ENCODE measurements at regions not wholly inside any gene's neighbourhood (a gene's known extent, or its start where the extent isn't known, plus 50 kb on each side); places are given as distances from the start of the nearest gene placed in this dataset.
"Not testable (repeated sequence)": the region's sequence is repeated elsewhere in the genome, so short reads cannot be mapped to it uniquely, and the experiment has no call there.

DNA sequence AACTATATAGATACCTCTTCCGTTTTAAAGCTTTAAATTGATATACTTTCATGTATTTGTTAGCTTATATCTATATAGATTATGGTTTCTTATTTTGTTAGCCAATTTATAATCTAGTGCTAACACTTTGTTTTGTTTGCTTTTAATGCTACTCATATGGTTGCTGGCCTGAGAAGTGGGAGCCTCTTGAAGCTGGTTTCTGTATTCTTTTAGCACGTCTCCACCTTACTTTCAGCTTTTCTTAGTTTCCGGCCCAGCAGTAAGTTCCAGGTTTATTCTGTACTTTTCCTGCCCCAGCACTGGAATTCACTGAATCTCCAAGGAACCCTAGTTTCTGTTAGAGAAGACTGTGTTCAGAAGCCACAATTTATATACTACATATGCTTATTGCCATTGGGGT, 458.9 kb downstream of the PRR16 start:
- DNase-seq, result no peak

- DNase-seq, result no peak
Observed at GRCh38 chr5:120926471-120926870, 462.4 kb downstream of the PRR16 start.

GRCh38 chr5:120927950-120928530, 463.9 kb downstream of the PRR16 start:
- DNase-seq, result no peak

- no peak for DNase-seq
Observed at GRCh38 chr5:120932480-120932879, 468.4 kb downstream of the PRR16 start.

GRCh38 chr5:120934031-120934430, 469.9 kb downstream of the PRR16 start:
- no peak for DNase-seq

DNA sequence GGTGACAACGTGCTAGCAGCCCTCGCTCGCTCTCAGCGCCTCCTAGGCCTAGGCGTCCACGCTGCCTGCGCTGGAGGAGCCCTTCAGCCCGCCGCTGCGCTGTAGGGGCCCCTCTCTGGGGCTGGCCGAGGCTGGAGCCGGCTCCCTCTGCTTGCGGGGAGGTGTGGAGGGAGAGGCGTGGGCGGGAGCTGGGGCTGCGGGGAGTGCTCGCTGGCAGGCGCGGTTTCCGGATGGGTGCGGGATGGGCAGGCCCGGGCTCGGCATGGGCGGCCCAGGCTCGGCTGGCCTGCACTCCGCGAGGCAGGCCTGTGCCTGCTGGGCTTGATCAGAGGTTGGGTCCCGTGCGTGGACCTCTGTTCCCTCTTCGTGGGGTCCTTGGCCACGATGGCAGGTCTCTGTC, 472.6 kb downstream of the PRR16 start:
- no peak for DNase-seq

DNA sequence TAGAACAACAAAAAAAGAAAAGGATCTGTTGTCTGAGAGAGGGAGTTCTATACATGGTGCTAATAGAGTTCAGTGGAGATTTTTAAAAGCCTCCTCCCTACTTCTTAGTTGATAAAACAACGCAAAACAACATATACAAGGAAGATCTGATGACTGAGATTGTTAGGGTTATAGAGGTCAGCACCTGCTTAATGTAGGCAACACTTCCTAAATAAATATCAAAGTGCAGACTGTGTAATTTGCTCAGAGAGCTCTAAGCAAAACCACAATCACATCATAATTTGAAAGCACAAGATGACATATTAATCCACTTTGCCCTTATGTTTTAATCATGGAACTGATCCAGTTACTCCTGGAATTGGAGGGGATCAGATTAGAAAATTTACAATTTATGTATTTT, 474.5 kb downstream of the PRR16 start:
- DNase-seq, result no peak

- DNase-seq, result no peak
Observed at GRCh38 chr5:120942596-120943350, 478.7 kb downstream of the PRR16 start.

DNA sequence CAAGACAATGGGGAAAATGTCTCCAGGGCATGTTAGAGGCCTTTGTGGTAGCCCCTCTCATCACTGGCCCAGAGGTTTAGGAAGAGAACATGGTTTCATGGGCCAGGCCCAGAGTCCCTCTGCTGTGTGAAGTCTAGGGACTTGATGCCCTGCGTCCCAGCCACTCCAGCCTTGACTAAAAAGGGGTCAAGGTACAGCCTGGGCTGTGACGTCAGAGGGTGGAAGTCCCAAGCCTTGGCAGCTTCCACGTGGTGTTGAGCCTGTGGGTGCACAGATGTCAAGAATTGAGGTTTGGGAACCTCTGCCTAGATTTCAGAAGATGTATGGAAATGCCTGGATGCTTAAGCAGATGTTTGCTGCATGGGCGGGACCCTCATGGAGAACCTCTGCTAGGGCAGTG, 485.5 kb downstream of the PRR16 start:
- not testable (repeated sequence) for DNase-seq

DNA sequence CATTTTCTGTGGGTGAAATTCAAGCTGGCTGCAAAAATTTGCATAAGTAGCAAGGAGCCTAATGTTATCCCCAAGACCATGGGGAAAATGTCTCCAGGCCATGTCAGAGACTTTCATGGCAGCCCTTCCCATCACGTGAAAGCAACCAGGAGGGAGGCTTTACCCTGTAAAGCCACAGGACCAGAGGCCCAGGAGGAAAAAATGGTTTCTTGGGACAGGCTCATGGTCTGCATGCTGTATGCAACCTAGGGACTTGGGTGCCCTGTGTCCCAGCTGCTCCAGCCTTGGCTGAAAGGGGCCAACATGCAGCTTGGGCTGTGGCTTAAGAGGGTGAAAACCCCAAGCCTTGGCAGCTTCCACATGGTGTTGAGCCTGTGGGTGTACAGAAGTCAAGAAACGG, 489.3 kb downstream of the PRR16 start:
- not testable (repeated sequence) for DNase-seq

DNA sequence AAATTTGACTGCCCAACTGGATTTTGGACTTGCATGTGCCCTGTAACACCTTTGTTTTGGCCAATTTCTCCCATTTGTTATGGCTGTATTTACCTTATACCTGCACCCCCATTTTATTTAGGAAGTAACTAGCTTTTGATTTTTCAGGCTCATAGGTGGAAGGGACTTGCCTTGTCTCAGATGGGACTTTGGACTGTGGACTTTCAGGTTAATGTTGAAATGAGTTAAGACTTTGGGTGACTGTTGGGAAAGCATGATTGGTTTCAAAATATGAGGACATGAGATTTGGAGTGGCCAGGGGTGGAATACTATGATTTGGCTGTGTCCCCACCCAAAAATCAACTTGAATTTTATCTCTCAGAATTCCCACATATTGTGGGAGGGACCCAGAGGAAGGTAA, 490.2 kb downstream of the PRR16 start:
- no peak for DNase-seq

GRCh38 chr5:120955795-120956194, 491.7 kb downstream of the PRR16 start:
- no peak for DNase-seq

GRCh38 chr5:120958877-120959485, 494.9 kb downstream of the PRR16 start:
- no peak for DNase-seq

DNA sequence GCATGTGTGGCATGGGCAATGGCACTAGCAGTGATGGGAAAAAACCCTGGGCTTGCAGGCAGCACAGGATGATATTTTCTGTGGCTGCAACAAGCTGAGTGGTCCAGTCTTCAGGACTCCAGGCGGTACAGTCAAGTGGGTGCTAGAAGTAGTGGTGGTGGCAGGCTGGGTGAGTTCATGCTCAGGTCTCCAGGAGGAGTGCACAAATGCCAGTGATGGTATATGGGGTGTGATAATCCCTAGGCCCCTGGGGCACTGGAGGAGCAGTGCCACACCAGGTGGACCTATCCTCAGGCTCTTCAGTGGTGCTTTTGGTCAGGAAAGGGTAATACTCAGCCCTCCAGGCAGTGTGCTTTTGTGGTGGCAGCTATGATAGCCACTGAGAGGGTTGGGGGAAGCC, 496.4 kb downstream of the PRR16 start:
- no peak for DNase-seq

DNA sequence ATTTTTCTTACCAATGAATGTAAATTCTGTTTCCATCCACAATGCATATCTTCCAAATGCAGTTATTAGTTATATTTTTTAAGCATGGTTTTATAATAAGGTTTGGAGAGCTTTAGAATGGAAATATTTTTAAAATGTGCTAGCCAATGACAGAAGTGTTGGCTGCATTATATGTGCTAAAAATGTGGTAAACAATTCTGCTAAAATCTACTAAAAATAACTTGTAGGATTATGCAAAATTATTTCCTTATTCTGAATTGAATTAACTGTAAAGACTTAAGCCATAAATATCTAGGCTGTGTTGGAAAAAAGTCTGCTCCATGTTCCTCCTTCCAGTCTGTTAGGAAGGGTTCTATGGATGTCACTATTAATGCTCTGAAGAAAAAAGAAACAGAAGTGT, 503.3 kb downstream of the PRR16 start:
- DNase-seq, result no peak

DNA sequence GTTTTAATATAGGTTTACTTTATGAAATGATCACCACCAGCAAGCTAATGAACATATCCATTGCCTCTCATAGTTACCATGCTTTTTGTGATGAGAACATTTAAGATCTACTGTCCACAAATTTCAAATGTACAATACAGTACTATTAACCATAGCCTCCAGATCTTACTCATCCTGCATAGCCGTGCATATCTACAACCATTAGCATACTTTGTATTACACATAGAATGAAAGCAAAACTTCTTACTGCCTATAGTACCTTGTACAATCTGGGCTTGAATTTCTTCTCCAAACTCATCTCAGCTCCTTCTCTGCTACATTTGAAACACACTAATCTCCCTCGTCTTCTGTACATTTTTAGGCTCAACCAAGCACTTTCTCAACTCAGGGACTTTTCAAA, 510.6 kb downstream of the PRR16 start:
- DNase-seq, result no peak

GRCh38 chr5:120982351-120982750, 518.3 kb downstream of the PRR16 start:
- no peak for DNase-seq

GRCh38 chr5:120985526-120985925, 521.4 kb downstream of the PRR16 start:
- no peak for DNase-seq

DNA sequence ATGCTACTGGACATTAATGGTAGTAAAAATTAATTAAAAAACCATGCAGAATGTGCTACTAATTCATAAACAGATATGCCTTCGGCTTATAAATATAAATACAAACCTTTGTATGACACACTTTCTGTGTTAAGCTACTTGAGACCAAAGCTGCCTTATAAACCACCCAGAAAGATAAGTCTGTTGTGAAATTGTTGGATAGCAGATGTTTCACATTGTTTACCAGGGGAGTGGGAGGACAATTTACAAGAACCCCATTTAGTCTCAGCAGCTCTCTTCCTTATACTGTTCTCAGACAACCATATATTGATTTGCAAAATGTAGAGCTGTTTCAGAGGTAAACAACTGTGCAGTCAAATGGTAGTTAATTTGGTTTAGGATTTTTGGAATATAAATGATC, 524.4 kb downstream of the PRR16 start:
- DNase-seq, result no peak

- DNase-seq, result no peak
Observed at GRCh38 chr5:120988941-120989340, 524.8 kb downstream of the PRR16 start.

DNA sequence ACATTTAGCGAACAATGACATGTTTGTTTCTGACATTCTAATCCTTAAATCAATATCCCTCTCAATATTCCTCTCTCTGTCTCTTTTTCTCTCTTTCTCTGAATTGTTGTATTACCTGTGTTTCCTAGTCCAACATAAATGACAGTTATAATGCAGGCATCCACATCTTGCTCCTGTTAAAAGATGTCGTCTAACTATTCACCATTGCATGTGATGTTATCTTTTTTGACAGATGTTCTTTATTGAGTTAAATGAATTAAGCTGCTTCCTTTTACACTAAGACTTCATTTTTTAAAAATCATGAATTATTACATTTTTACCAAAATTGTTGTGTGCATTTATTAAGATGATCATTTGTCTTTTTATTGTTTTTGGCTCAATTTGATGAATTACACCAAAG, 527.5 kb downstream of the PRR16 start:
- no peak for DNase-seq

DNA sequence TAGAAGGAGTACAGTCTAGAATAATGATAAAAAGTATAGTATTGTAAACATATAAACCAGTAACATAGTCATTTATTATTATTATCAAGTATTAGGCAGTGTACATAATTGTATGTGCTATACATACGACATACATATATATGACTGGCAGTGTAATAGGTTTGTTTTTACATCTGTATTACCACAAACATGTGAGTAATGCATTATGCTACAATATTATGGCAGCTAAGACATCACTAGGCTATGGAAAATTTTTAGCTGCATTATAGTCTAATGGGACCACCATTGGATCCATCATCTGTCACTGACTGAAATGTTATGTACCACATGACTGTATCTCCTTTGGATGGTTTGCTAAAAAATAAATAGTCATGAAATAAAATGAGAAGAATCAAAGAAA, 530.0 kb downstream of the PRR16 start:
- DNase-seq, result no peak

DNA sequence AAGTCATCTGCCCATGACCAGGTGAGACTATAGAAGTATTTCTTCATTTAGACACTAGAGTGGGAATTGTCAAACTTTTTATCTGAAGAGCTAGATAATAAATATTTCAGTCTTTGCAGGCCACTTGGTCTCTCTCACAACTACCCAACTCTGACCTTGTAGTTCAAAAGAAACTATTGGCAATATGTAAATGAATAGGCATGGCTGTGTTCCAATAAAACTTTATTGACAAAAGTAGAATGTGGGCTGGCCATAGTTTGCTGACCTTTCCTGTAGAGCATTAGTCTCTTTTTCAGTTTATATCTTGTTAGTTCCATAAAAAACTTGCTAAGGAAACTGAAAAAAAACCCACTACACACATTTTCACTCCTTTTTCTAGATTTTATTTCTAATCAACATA, 535.5 kb downstream of the PRR16 start:
- no peak for DNase-seq

DNA sequence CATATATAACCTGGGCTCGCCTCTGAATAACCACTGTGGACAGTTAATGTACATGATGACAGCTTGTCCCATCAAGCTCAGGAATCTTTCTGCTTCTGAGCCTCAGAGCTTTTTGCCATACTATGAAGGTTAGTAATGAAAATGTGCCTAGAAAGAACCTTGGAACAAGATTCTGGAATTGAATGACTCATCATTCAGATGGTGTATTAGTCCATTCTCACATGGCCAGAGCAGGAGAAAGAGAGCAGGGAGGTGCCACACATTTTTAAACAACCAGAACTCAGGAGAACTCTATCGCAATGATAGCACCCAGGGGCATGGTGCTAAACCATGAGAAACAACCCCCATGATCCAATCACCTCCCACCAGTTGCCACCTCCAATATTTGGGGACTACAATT, 542.1 kb downstream of the PRR16 start:
- no peak for DNase-seq

DNA sequence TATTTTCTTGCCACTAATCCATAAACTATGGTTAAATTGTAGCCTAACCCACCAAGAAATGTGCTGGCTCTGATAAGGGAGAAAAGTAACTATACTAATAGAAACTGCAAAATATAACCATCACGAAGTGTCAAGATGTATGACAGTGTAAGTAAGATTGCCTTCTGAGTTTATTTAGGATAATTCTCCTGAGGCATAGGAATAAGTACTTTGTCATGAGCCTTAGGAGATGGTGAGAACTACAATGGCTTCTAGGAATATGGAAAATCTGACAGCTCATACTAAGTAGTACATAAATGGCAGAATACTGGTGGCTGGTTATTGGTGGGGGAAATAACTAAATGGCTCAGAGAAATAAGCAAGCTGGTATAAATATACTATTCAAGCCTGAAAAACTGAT, 543.9 kb downstream of the PRR16 start:
- DNase-seq, result no peak
